DMS153 treated with DMSO at 0.1 percent for 48 hours (cell line): ENCODE measurements at regions not wholly inside any gene's neighbourhood (a gene's known extent, or its start where the extent isn't known, plus 50 kb on each side); places are given as distances from the start of the nearest gene placed in this dataset.
A peak's percentile ranks its signal among the peaks of the same experiment; 100 is the strongest.

ENCODE experiments used
- DNase-seq: peaks from one replicate; lab custom pipeline; 2025; ENCODE audit not compliant: unreplicated experiment; lab: John Stamatoyannopoulos, UW

GRCh38 chr4:180418819-180419531 lies 1824.2 kb upstream of the TENM3 start:
- no peak for DNase-seq

DNA sequence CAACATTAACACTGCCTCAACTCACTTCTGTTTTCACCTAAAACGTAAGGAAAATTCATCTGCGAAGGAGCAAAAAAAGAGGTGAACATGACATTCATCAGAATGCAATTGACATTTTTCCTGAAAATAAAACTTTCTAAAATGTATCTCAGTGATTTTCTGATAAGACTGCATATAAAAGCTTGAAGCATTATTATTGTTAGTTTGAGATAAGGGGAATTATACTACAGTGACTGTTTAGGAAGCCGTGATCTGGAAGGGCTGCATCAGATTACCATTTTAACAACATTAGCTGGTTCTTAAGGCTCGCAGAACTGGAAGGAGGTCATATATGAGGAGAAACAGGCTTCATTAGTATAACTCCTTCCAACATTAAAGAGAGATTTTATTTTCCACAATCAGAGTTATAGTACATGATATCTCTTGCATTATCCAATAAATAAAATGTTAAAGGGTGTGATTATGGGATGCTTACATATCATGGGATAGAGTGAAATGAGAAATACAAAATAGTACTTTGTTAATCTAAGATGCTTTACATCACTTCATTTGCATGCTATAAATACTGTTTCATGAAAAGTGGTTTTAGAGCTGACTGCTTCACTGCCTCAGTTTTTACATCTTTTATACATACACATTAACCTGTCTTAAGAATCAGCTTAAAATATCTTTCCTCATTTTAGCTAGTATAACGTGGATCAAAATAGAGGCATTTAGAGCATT lies 1820.1 kb upstream of the TENM3 start:
- no peak for DNase-seq

GRCh38 chr4:180423712-180424057 lies 1819.5 kb upstream of the TENM3 start:
- no peak for DNase-seq

DNA sequence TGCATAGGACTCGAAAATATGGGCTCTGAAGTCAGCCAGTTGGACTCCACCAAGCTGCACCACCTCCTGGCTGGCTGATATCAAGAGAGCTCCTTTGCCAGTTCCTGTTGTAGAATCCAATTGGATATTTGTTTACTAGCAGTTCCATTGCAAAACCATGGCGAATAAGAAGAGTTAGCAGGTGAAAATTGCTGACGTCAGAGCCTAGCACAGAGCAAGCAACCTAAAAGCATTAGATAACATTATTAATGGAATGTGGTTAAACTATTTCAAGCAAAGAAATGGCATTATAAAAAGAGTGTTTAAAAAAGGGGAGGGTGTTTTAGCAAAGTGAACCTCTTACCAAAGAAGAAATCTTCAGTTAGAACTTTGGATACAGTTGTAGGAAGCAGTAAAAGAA lies 1816.3 kb upstream of the TENM3 start:
- no peak for DNase-seq

DNA sequence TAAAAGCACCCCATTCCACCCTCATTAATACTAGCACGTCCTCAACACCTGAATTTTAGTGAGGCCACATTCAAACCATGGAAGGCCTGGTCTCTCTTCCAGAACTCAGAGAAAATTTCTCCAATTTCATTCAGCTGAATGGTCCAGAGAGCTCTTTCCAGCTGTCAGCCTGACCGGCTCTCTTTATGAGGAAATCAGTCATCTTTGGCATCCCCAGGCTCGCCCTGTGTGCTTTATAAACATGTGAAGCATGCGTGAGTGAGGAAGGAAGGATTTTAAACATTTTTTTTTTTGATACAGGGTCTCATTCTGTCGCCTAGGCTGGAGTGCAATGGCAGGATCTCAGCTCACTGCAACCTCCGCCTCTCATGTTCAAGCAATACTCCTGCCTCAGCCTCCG lies 1812.9 kb upstream of the TENM3 start:
- no peak for DNase-seq

- DNase-seq = no peak
Measured at GRCh38 chr4:180434131-180434895, 1808.9 kb upstream of the TENM3 start.

GRCh38 chr4:180436361-180436760 lies 1806.8 kb upstream of the TENM3 start:
- DNase-seq = no peak

DNA sequence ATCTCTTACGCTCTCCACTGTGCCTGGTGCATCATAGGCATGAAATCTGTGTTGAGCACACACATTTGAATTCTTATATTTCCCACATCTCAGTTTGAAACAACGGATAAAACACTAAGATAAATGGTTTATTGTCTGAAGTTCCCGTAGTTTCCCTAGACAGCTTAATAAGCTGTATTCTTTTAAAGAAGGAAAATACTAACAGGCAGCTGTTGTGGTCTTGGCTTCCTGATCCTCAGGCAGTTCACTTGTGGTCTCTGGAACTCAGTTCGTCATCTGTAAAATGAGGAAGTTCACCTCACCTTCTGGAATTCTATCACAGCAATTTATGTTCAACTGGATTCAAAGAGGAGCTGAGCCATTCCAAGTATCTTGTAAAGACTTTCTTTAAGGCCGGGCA lies 1805.6 kb upstream of the TENM3 start:
- no peak for DNase-seq

DNA sequence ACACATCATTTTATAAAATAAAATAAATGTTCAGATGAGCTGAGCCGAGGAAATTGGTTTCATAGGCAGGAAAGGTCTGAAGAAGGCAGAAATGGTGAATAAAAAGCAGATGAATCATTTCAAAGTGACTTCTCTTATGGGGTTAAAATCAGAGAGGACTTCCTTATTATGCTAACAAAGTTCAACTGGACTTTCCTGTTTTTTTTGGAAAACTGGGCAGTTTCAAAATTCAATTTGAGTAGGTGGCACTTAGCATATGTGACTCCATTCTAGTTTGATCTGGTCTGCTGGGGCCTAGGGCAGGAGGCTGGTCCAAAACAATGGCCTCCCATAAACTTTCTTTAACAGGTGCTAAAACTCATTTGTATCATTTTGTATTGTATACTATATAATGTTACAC lies 1794.9 kb upstream of the TENM3 start:
- DNase-seq = no peak

GRCh38 chr4:180449395-180449956 lies 1793.7 kb upstream of the TENM3 start:
- DNase-seq = peak; percentile 60

- peak; percentile 67 for DNase-seq
Measured at GRCh38 chr4:180455226-180455625, 1788.0 kb upstream of the TENM3 start.

DNA sequence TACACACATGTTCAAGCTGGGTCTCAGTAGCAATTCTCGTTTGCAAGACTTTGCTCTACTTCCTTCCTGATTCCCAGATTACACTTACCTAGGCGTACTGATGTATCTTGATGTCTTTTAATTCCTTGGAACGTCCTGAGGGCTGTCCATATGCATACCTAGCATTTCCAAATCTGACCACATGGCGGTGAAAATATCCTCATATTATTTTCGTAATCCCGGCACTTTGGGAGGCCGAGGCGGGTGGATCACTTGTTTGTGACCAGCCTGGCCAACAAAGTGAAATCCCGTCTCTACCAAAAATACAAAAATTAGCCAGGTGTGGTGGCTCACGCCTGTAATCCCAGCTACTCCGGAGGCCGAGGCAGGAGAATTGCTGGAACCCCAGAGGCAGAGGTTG lies 1786.3 kb upstream of the TENM3 start:
- DNase-seq = no peak

DNA sequence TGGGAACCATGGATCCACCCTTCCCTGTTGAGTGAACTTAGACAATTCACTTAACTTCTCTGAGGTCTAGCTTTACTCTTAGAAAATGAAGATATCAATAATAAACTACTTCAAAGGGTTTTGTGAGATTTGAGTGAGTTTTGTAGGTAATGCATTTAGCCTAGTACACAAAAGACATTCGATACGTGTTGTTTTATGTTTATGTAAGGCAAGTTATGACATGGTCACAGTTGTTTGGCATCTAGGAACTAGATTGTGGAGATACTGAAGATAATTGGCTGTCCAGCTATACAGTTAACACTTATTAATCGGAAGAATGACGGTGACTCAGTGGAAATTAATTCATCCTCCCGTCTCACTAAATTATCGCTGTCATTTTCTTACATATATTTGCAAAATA lies 1781.1 kb upstream of the TENM3 start:
- no peak for DNase-seq

GRCh38 chr4:180465364-180465763 lies 1777.8 kb upstream of the TENM3 start:
- no peak for DNase-seq

- no peak for DNase-seq
Measured at GRCh38 chr4:180483036-180483435, 1760.2 kb upstream of the TENM3 start.

- no peak for DNase-seq
Measured at GRCh38 chr4:180485407-180485806, 1757.8 kb upstream of the TENM3 start.

GRCh38 chr4:180486342-180486741 lies 1756.9 kb upstream of the TENM3 start:
- no peak for DNase-seq

- no peak for DNase-seq
Measured at GRCh38 chr4:180489787-180490186, 1753.4 kb upstream of the TENM3 start.

DNA sequence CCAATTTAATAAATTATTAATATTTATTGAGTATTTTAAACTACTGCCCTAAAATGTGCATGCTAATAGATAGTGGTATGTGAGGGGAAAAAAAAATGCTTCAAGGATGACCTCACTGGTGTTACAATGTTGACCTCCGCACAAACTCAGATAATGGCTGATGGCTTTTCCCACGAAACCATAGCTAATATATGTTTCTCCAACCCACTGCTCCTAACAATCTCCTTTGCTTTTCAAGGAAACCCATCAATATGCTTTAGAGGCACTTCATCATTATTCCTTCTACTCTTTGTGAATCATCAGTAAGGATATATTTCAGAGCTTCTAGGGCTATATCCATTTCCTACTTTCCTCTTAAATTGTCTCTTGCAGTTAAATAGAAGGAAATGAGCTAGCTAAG lies 1752.0 kb upstream of the TENM3 start:
- DNase-seq = no peak

DNA sequence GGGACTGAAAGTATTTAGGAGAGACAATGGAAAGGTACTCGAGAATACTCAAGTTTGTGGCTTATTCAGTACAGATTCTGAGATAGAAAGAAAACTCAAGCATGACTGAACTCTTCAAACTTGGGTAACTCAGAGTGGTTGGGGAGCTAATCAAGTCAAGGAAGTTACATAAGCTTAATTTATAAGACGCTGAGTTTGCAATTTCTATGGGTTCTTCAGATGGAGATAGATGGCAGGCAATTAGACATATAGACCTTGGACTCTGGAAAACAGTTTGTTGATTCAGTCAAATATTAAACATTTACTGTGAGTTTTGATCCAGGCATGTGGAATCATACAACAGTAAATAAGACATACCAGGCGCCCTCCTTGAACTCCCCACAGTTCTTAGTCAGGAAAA lies 1749.9 kb upstream of the TENM3 start:
- DNase-seq = no peak

DNA sequence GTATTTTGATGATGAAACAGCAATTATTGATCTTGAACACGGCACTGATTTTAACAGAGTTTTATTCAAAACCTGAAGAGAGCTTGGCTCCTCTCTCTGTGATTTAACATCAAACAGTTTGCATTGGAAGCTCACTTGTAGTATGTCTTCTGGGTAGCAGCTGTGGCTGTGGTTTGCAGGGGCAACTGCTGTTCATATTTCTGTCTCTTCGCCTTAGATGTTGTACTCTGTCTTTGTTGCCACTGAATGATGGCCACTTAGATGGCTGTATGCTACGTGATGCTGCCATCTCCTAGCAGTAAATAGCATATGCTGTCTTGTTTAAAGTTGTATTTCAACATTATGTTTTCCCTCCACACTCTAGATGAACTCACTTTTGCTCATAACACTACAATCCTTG lies 1743.0 kb upstream of the TENM3 start:
- DNase-seq = no peak
